ENCODE measurements at regions not wholly inside any gene's neighbourhood (a gene's known extent, or its start where the extent isn't known, plus 50 kb on each side); places are given as distances from the start of the nearest gene placed in this dataset.

GRCh38 chr13:76116751-76117360 is 480.7 kb downstream of the LMO7 start:
- DNase-seq (ENCODE audit: low read depth, low spot score), result no peak

GRCh38 chr13:76106763-76107162 is 470.6 kb downstream of the LMO7 start:
- no peak for DNase-seq (ENCODE audit: low read depth, low spot score)

GRCh38 chr13:76094645-76095044 is 458.5 kb downstream of the LMO7 start:
- DNase-seq (ENCODE audit: low read depth, low spot score), result no peak

GRCh38 chr13:76091076-76091475 is 454.9 kb downstream of the LMO7 start:
- DNase-seq (ENCODE audit: low read depth, low spot score), result no peak

GRCh38 chr13:76086729-76087128 is 450.6 kb downstream of the LMO7 start:
- no peak for DNase-seq (ENCODE audit: low read depth, low spot score)

- no peak for DNase-seq (ENCODE audit: low read depth, low spot score)
Measured at GRCh38 chr13:76067850-76068249, 431.7 kb downstream of the LMO7 start.

GRCh38 chr13:76053181-76053580 is 417.1 kb downstream of the LMO7 start:
- no peak for DNase-seq (ENCODE audit: low read depth, low spot score)

- DNase-seq (ENCODE audit: low read depth, low spot score), result no peak
Measured at GRCh38 chr13:76049376-76049746, 413.2 kb downstream of the LMO7 start.

- DNase-seq (ENCODE audit: low read depth, low spot score), result no peak
Measured at GRCh38 chr13:76048675-76049375, 412.7 kb downstream of the LMO7 start.

GRCh38 chr13:76048131-76048530 is 412.0 kb downstream of the LMO7 start:
- no peak for DNase-seq (ENCODE audit: low read depth, low spot score)

- no peak for DNase-seq (ENCODE audit: low read depth, low spot score)
Measured at GRCh38 chr13:76043874-76044273, 407.7 kb downstream of the LMO7 start.

GRCh38 chr13:76038920-76039716 is 403.0 kb downstream of the LMO7 start:
- DNase-seq (ENCODE audit: low read depth, low spot score), result no peak

- no peak for DNase-seq (ENCODE audit: low read depth, low spot score)
Measured at GRCh38 chr13:76036176-76036575, 400.0 kb downstream of the LMO7 start.

- DNase-seq (ENCODE audit: low read depth, low spot score), result no peak
Measured at GRCh38 chr13:76035711-76036110, 399.6 kb downstream of the LMO7 start.

- no peak for DNase-seq (ENCODE audit: low read depth, low spot score)
Measured at GRCh38 chr13:76029706-76030105, 393.6 kb downstream of the LMO7 start.

- DNase-seq (ENCODE audit: low read depth, low spot score), result no peak
Measured at GRCh38 chr13:76029088-76029487, 393.0 kb downstream of the LMO7 start.

GRCh38 chr13:76027131-76027530 is 391.0 kb downstream of the LMO7 start:
- no peak for DNase-seq (ENCODE audit: low read depth, low spot score)

- DNase-seq (ENCODE audit: low read depth, low spot score), result no peak
Measured at GRCh38 chr13:76025392-76025791, 389.3 kb downstream of the LMO7 start.

- DNase-seq (ENCODE audit: low read depth, low spot score), result no peak
Measured at GRCh38 chr13:76024151-76024550, 388.0 kb downstream of the LMO7 start.

- DNase-seq (ENCODE audit: low read depth, low spot score), result no peak
Measured at GRCh38 chr13:76023652-76024051, 387.5 kb downstream of the LMO7 start.

GRCh38 chr13:76020421-76020955 is 384.4 kb downstream of the LMO7 start:
- no peak for DNase-seq (ENCODE audit: low read depth, low spot score)

- no peak for DNase-seq (ENCODE audit: low read depth, low spot score)
Measured at GRCh38 chr13:76019421-76020044, 383.4 kb downstream of the LMO7 start.
